Thoracic aorta (tissue), 2 donors: ENCODE measurements at regions not wholly inside any gene's neighbourhood (a gene's known extent, or its start where the extent isn't known, plus 50 kb on each side); places are given as distances from the start of the nearest gene placed in this dataset.

Experiments
- ATAC-seq: fragments of 150-250 bp; one replicate; pipeline ENCODE4 v1.8.0; 2017; ENCODE audit warnings: low read depth; ENCODE audit not compliant: insufficient number of reproducible peaks, low FRiP score
- DNase-seq: peaks from one replicate; pipeline ENCODE4 v3.0.0-alpha.2; 2020; ENCODE audit warnings: low spot score
- H3K27ac ChIP-seq, 2 donors: fragments of 200-600 bp; sonication (generic); 1 replicate in 1 of 2; 2 replicates in 1 of 2; pipeline ENCODE4 v1.5.1; 2016; ENCODE audit warnings: mild to moderate bottlenecking in 2 of 2, moderate library complexity in 2 of 2
- H3K27me3 ChIP-seq: fragments of 200-600 bp; sonication (generic); replicated peaks from 2 replicates; pipeline ENCODE4 v1.6.0; 2016; ENCODE audit warnings: mild to moderate bottlenecking; ENCODE audit not compliant: insufficient read depth
- H3K36me3 ChIP-seq: fragments of 200-600 bp; sonication (generic); one replicate; pipeline ENCODE4 v1.5.1; 2016
- H3K4me1 ChIP-seq, 2 donors: fragments of 200-600 bp; sonication (generic); 1 replicate in 1 of 2; 2 replicates in 1 of 2; pipeline versions ENCODE4 v1.5.1 to v1.6.0; 2016; ENCODE audit warnings: low read depth in 2 of 2, mild to moderate bottlenecking in 1 of 2; ENCODE audit not compliant: control insufficient read depth in 1 of 2
- H3K4me3 ChIP-seq: fragments of 200-600 bp; sonication (generic); 2 replicates; pipeline ENCODE4 v1.5.1; 2016; ENCODE audit warnings: mild to moderate bottlenecking
- H3K9me3 ChIP-seq: fragments of 200-600 bp; sonication (generic); 2 replicates; pipeline ENCODE4 v1.5.1; 2016
- TF ChIP-seq, protein P1 (sequence below): fragments of 200-600 bp; sonication (generic); IDR thresholded peaks from one replicate; pipeline ENCODE4 v1.5.1; 2019; ENCODE audit warnings: antibody characterized with exemption

DNA sequence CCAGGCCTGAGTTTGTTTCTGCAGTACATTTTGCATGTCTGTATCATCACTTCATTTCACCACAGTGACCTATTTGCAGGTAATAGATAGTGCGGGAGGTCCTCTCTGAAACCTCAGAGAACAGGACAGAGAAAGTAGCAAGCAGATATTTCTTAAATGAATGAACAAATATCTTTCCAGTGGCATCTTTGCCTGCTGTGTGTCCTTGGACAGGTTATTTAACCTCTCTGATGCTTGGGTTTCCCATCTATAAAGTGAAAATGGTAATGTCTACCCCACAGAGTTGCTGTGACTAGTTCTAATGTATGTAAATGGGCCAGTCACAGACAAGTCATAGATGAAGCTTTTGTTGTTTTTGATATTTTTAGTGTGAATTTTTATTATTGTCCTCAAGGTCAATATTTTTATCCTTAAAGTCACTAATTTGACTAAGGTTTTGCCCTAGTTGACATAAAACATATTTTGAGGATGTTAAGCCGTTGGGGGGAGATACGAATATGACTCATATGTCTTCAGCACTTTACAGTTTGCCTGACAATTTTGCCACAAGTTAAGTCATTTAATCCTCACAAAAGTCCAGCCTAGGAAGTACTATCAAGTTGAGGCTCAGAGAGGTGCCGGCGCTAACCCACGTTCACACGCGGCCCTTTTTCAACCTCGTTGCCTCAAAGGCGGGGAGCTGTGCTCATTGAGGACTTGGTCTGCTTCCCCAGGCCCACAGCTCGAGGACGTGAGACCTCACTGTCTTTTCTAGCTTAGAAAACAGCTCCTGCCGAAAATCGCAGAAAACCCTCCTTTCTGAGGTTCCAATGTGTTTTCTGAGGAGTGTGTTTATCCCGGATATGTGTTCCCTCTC is 126.7 kb upstream of the STX18 start:
- ATAC-seq (no peak), DNase-seq (no peak)
- Histone ChIP-seq H3K36me3 (no peaks in the 10 kb centered on the region), H3K4me3 (no peak overlapping the region), H3K9me3 (no peaks in the 10 kb centered on the region), H3K4me1 (no peaks in the 10 kb centered on the region), H3K27ac (no peak overlapping the region), H3K27me3 (no peaks in the 10 kb centered on the region)
- TF ChIP-seq, protein P1, sequence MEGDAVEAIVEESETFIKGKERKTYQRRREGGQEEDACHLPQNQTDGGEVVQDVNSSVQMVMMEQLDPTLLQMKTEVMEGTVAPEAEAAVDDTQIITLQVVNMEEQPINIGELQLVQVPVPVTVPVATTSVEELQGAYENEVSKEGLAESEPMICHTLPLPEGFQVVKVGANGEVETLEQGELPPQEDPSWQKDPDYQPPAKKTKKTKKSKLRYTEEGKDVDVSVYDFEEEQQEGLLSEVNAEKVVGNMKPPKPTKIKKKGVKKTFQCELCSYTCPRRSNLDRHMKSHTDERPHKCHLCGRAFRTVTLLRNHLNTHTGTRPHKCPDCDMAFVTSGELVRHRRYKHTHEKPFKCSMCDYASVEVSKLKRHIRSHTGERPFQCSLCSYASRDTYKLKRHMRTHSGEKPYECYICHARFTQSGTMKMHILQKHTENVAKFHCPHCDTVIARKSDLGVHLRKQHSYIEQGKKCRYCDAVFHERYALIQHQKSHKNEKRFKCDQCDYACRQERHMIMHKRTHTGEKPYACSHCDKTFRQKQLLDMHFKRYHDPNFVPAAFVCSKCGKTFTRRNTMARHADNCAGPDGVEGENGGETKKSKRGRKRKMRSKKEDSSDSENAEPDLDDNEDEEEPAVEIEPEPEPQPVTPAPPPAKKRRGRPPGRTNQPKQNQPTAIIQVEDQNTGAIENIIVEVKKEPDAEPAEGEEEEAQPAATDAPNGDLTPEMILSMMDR, result no peak

GRCh38 chr4:4667622-4668081 is 125.8 kb upstream of the STX18 start:
- no peak overlapping the region for H3K4me3 ChIP-seq
- H3K36me3 ChIP-seq, result no peaks in the 10 kb centered on the region
- no peaks in the 10 kb centered on the region for H3K4me1 ChIP-seq
- no peaks in the 10 kb centered on the region for H3K9me3 ChIP-seq
- no peak overlapping the region for H3K27ac ChIP-seq
- ATAC-seq, result no peak
- no peaks in the 10 kb centered on the region for H3K27me3 ChIP-seq
- DNase-seq, result no peak
- TF ChIP-seq, protein P1, result no peak

DNA sequence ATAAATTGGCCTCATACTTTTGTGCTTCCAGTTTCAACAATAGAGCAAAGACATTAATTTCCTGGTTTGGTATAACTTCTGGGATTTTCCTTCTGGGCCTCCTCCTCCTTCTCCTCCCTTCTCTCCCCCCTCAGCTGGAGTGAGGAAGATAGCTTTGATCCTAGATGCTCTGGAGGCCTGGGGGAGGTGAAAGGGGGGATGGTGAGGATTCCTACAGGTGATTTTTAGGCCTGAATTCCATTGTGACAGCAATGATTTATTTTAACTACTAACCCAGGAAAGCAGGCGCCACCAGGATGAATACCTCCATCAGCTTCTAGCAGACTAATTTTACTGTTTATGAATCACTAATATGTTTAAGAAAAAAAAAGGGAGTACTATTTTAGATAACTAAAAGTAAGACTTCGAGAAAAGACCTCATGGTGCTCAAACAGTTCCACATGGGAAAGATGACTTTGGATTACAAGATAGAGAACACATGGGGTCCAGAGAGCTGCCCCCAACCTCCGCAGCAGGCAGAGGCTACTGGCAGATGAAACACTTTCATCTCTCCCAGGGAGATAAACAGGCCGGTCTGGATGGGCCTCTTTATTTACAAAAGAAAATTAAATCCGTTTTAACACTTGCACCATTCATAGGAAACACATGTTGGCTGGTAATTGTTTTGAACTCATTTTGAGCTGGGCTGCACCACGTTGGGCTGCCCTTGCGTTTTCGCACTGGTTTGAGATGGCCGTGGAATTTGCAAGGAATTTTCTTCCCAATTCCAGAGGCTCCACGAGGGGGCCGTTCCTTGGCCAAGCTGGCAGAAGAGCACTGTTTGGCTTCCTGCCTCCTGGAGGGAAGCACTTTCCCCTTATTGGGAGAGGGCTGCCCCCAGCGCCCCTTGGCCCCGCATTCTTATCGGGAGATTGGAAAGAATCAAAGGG is 125.1 kb upstream of the STX18 start:
- no peaks in the 10 kb centered on the region for H3K4me1 ChIP-seq
- H3K9me3 ChIP-seq, result no peaks in the 10 kb centered on the region
- H3K4me3 ChIP-seq, result no peak overlapping the region
- ATAC-seq, result no peak
- H3K27me3 ChIP-seq, result no peaks in the 10 kb centered on the region
- no peak for DNase-seq
- H3K36me3 ChIP-seq, result no peaks in the 10 kb centered on the region
- TF ChIP-seq, protein P1, result no peak
- no peak overlapping the region for H3K27ac ChIP-seq

GRCh38 chr4:4666187-4666586 is 124.3 kb upstream of the STX18 start:
- H3K27me3 ChIP-seq, result no peaks in the 10 kb centered on the region
- DNase-seq, result no peak
- no peak for ATAC-seq
- H3K9me3 ChIP-seq, result no peaks in the 10 kb centered on the region
- TF ChIP-seq, protein P1, result no peak
- no peaks in the 10 kb centered on the region for H3K36me3 ChIP-seq
- H3K4me1 ChIP-seq, result no peaks in the 10 kb centered on the region
- H3K27ac ChIP-seq, result no peak overlapping the region
- no peak overlapping the region for H3K4me3 ChIP-seq

GRCh38 chr4:4664234-4664633 is 122.4 kb upstream of the STX18 start:
- no peaks in the 10 kb centered on the region for H3K36me3 ChIP-seq
- no peaks in the 10 kb centered on the region for H3K4me1 ChIP-seq
- no peak overlapping the region for H3K4me3 ChIP-seq
- TF ChIP-seq, protein P1, result no peak
- no peaks in the 10 kb centered on the region for H3K27me3 ChIP-seq
- no peak for DNase-seq
- H3K27ac ChIP-seq, result no peak overlapping the region
- ATAC-seq, result no peak
- no peaks in the 10 kb centered on the region for H3K9me3 ChIP-seq
